RWPE1 (cell line): ENCODE measurements at regions not wholly inside any gene's neighbourhood (a gene's known extent, or its start where the extent isn't known, plus 50 kb on each side); places are given as distances from the start of the nearest gene placed in this dataset.
"Not testable (repeated sequence)": the region's sequence is repeated elsewhere in the genome, so short reads cannot be mapped to it uniquely, and the experiment has no call there.

ENCODE experiments used
- CTCF ChIA-PET: fragments of 350-600 bp; sonication (Branson Sonifier 250); formaldehyde crosslinking; extraction: SDS; loops from one replicate; lab custom pipeline; 2021; lab: Yijun Ruan, JAX
- POLR2A ChIA-PET: fragments of 400-600 bp; formaldehyde crosslinking; extraction: SDS; loops from one replicate; lab custom pipeline; 2020; ENCODE audit warnings: antibody characterized with exemption; ENCODE audit not compliant: low non-redundant PET; lab: Yijun Ruan, JAX
- DNase-seq: peaks from one replicate; pipeline ENCODE4 v3.0.0; 2012; ENCODE audit warnings: low spot score
- H3K27ac ChIP-seq: fragments of 450-650 bp; 2 replicates; pipeline ENCODE4 v1.5.1; 2017
- CTCF ChIP-seq: fragments of 450-650 bp; conservative IDR thresholded peaks from 2 replicates; pipeline ENCODE4 v1.5.1; 2017; ENCODE audit warnings: low read depth, mild to moderate bottlenecking

GRCh38 chr2:869357-869871 is 81.2 kb upstream of the SNTG2 start:
- POLR2A ChIA-PET = no interaction called here
- CTCF ChIA-PET = interaction anchor here (0.6 to 0.7 kb wide), 2 partner anchors 28 to 914 kb away, joined by 3 to 4 read pairs; no protein-coding TSS in a partner anchor
- no peak for TF ChIP-seq CTCF
- H3K27ac ChIP-seq = no peak overlapping the region
- no peak for DNase-seq

- DNase-seq, POLR2A ChIA-PET, H3K27ac ChIP-seq: not testable (repeated sequence)
- CTCF ChIA-PET = interaction anchor here (0.6 to 0.7 kb wide), 2 partner anchors 29 to 915 kb away, joined by 4 read pairs; no protein-coding TSS in a partner anchor
Measured at GRCh38 chr2:868857-869256, 81.8 kb upstream of the SNTG2 start.

- H3K27ac ChIP-seq = no peak overlapping the region
- no peak for TF ChIP-seq CTCF
- DNase-seq = no peak
- CTCF ChIA-PET = interaction anchor here (0.8 kb wide), 1 partner anchor 726 kb away, joined by 4 read pairs; no protein-coding TSS in a partner anchor
- POLR2A ChIA-PET = no interaction called here
Measured at GRCh38 chr2:867296-867695, 83.4 kb upstream of the SNTG2 start.

- ChIA-PET CTCF (no interaction called here), POLR2A (no interaction called here)
- no peak for TF ChIP-seq CTCF
- no peak overlapping the region for H3K27ac ChIP-seq
- no peak for DNase-seq
Measured at GRCh38 chr2:866887-867286, 83.8 kb upstream of the SNTG2 start.

- no peak for DNase-seq
- CTCF ChIA-PET = interaction anchor here (0.6 kb wide), 1 partner anchor 22 kb away, joined by 3 read pairs; no protein-coding TSS in a partner anchor
- POLR2A ChIA-PET = no interaction called here
- no peak overlapping the region for H3K27ac ChIP-seq
- TF ChIP-seq CTCF = no peak
Measured at GRCh38 chr2:866009-866680, 84.5 kb upstream of the SNTG2 start.

GRCh38 chr2:864501-865106 is 86.0 kb upstream of the SNTG2 start:
- CTCF ChIA-PET = no interaction called here
- H3K27ac ChIP-seq = no peak overlapping the region
- POLR2A ChIA-PET = no interaction called here
- DNase-seq = no peak
- TF ChIP-seq CTCF = no peak
